ENCODE measurements at regions not wholly inside any gene's neighbourhood (a gene's known extent, or its start where the extent isn't known, plus 50 kb on each side); places are given as distances from the start of the nearest gene placed in this dataset.

- Histone ChIP-seq H2AFZ (no peak overlapping the region), H3K27ac (no peak overlapping the region), H3K4me1 (replicated peaks; ENCODE audit: insufficient read depth) (no peaks in the 10 kb centered on the region), H3K4me2 (no peak overlapping the region), H3F3A (ENCODE audit: insufficient read depth, low read depth) (no peaks in the 10 kb centered on the region), H3K79me2 (ENCODE audit: low read depth) (no peaks in the 10 kb centered on the region), H3K27me3 (ENCODE audit: insufficient read depth, low read depth) (no peaks in the 10 kb centered on the region), H3K9me2 (ENCODE audit: insufficient read depth) (no peaks in the 10 kb centered on the region), H3K9me3 (ENCODE audit: insufficient read depth, low read depth) (no peaks in the 10 kb centered on the region), H3K36me3 (ENCODE audit: low read depth) (no peaks in the 10 kb centered on the region), H4K20me1 (ENCODE audit: insufficient read depth) (no peaks in the 10 kb centered on the region), H3K4me3 (no peak overlapping the region)
- ChIA-PET CTCF (no interaction called here), POLR2A (ENCODE audit: unreplicated experiment) (no interaction called here)
- BruUV-seq (replicated peaks): no TSS peak
- TF ChIP-seq EZH2 (IDR thresholded peaks at IDR 0.05; ENCODE audit: low read depth): no peak
- TF ChIP-seq CTCF (conservative IDR thresholded peaks at IDR 0.05): no peak
- intact Hi-C loops (cut with micrococcal nuclease; ENCODE audit: unreplicated experiment): no loop called here
- DNase-seq: no peak
These were observed 66.1 kb upstream of the CCDC179 start for GRCh38 chr11:22926341-22926740.

DNA sequence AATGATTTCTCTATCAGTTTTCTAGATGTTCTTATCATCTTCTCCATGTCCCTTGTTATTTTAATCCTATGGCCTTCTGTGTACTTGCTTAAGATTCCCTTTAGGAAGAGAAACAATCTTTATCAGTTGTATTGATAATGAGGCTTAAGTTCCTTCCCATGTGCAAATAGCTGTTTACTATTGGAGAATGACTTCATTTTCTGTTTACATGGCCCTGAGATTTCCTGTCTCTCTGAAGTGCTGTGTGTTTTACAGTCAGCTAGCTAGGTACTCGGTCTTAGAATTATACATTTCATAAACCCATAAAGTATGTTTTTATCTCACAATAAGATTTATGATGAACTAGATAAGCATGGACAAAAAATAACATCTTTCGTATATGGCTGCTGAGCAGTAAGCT, 67.5 kb upstream of the CCDC179 start:
- Histone ChIP-seq H3K4me3 (no peak overlapping the region), H3F3A (ENCODE audit: insufficient read depth, low read depth) (no peaks in the 10 kb centered on the region), H3K9me2 (ENCODE audit: insufficient read depth) (no peaks in the 10 kb centered on the region), H3K79me2 (ENCODE audit: low read depth) (no peaks in the 10 kb centered on the region), H3K27ac (no peak overlapping the region), H4K20me1 (ENCODE audit: insufficient read depth) (no peaks in the 10 kb centered on the region), H2AFZ (no peak overlapping the region), H3K4me2 (no peak overlapping the region), H3K36me3 (ENCODE audit: low read depth) (no peaks in the 10 kb centered on the region), H3K27me3 (ENCODE audit: insufficient read depth, low read depth) (no peaks in the 10 kb centered on the region), H3K9me3 (ENCODE audit: insufficient read depth, low read depth) (no peaks in the 10 kb centered on the region), H3K4me1 (replicated peaks; ENCODE audit: insufficient read depth) (no peaks in the 10 kb centered on the region)
- ChIA-PET POLR2A (ENCODE audit: unreplicated experiment) (no interaction called here), CTCF (no interaction called here)
- DNase-seq: no peak
- no TSS peak for BruUV-seq (replicated peaks)
- intact Hi-C loops (cut with micrococcal nuclease; ENCODE audit: unreplicated experiment): no loop called here
- no peak for TF ChIP-seq CTCF (conservative IDR thresholded peaks at IDR 0.05)
- TF ChIP-seq EZH2 (IDR thresholded peaks at IDR 0.05; ENCODE audit: low read depth): no peak

DNA sequence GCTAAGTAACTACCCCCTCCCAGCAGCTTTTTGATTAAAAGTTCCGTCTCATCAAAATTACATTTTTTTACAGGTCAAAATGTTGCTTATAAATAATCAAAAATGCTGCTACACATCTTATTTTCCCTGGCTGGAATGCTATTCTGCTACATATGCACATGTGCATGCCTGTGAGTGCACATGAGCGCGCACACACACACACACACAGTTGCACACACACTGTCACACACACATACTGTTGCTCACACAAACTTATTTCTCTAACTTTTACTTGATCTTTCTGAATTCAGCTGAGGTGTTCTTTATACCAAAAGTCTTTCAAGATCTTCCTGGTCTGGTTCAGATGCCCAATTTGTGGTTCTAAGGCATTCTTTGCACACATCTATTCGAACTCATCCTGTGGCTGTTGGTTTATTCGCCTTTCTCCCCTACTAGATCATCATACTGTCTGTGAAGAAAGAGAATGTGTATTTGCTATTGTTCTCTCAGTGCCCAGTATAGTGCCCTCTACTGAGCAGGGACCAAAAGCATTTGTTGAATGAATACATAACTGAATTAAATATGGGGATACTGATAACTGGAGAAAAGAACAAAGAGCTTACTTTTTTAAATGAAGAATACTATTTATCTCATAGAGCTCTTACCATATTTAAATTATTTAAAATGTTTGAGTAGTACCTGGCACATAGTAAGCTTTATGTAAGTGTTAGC, 68.1 kb upstream of the CCDC179 start:
- DNase-seq: no peak
- Histone ChIP-seq H3K4me1 (replicated peaks; ENCODE audit: insufficient read depth) (no peaks in the 10 kb centered on the region), H3K36me3 (ENCODE audit: low read depth) (no peaks in the 10 kb centered on the region), H3K4me2 (no peak overlapping the region), H2AFZ (no peak overlapping the region), H3K4me3 (no peak overlapping the region), H3K9me2 (ENCODE audit: insufficient read depth) (no peaks in the 10 kb centered on the region), H3K79me2 (ENCODE audit: low read depth) (no peaks in the 10 kb centered on the region), H3K27ac (no peak overlapping the region), H3F3A (ENCODE audit: insufficient read depth, low read depth) (no peaks in the 10 kb centered on the region), H4K20me1 (ENCODE audit: insufficient read depth) (no peaks in the 10 kb centered on the region), H3K9me3 (ENCODE audit: insufficient read depth, low read depth) (no peaks in the 10 kb centered on the region), H3K27me3 (ENCODE audit: insufficient read depth, low read depth) (no peaks in the 10 kb centered on the region)
- POLR2A ChIA-PET (ENCODE audit: unreplicated experiment): no interaction called here
- no TSS peak for BruUV-seq (replicated peaks)
- CTCF ChIA-PET: no interaction called here
- intact Hi-C loops (cut with micrococcal nuclease; ENCODE audit: unreplicated experiment): no loop called here
- no peak for TF ChIP-seq EZH2 (IDR thresholded peaks at IDR 0.05; ENCODE audit: low read depth)
- no peak; the same call in 1 of the 2 replicates for TF ChIP-seq CTCF (conservative IDR thresholded peaks at IDR 0.05)

All from PC-9 (cell line).